ENCODE measurements at regions not wholly inside any gene's neighbourhood (a gene's known extent, or its start where the extent isn't known, plus 50 kb on each side); places are given as distances from the start of the nearest gene placed in this dataset.
"Not testable (repeated sequence)": the region's sequence is repeated elsewhere in the genome, so short reads cannot be mapped to it uniquely, and the experiment has no call there.

DNA sequence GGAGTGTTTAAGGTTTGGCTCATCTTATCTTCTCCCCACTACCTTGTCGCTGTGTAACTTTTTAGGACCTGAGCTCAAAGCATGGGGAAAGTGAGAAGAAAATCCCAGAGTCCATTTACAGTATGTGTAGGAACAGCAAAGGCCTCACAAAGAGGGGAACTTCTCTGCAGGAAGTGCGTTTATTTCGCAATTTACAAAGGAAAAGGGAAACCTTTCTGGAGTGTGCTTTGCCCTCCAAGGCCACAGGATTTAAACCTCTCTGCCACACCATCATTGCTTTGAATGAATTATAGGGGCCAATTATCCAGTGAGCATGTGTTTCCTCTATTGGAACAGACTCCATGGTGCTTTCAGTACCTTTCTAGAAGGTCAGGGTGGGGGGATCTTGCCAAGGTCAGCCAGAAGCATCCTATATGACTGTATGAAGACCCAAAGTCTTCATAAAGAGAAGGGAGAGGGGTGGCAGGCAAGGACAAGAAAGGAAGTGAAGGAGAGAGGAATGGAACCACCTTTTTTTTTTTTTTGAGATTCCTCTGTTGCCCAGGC lies 68.1 kb upstream of the LMO2 start:
- ATAC-seq (no peak), DNase-seq (no peak)
- Mint-ChIP-seq H3K27ac (no peak overlapping the region), H3K4me3 (no peak overlapping the region), H3K9me3 (no peaks in the 10 kb centered on the region), H3K27me3 (peaks cover 2 to 23% (median 7%) of the 10 kb centered on the region in 5 donors), H3K36me3 (no peaks in the 10 kb centered on the region), H3K4me1 (no peaks in the 10 kb centered on the region)
- POLR2A ChIA-PET, result no interaction called here

DNA sequence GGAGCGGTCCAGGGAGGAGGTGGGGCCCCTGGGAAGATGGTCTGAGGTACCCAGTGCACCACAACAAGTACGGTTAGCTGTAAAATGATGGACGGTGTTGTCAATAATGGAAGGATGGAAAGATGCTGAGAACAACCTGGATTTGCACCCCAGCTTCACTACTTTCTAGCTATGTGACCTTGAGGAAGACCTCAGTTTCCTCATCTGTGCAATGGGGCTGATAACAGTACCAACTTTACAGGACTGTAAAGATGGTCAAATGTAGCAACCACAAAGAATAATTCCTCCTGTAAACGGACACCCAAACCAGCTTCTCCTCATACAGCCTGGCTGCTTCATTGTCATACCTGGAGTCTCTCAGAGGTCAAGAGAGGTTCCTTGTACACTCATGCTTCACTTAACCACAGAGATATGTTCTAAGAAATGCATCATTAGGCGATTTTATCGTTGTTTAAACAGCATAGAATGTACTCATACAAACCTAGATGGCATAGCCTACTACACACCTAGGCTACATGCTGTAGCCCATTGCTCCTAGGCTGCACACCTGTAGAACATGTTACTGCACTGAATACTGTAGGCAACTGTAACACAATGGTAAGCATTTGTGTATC lies 65.5 kb upstream of the LMO2 start:
- H3K27ac Mint-ChIP-seq, result peak overlapping the region in 1 of 10 donors; percentile 87
- H3K4me3 Mint-ChIP-seq, result no peak overlapping the region
- H3K27me3 Mint-ChIP-seq, result peaks cover 5 to 23% (median 10%) of the 10 kb centered on the region in 5 donors
- POLR2A ChIA-PET, result no interaction called here
- ATAC-seq, result no peak
- no peaks in the 10 kb centered on the region for H3K4me1 Mint-ChIP-seq
- H3K36me3 Mint-ChIP-seq, result no peaks in the 10 kb centered on the region
- DNase-seq, result no peak
- H3K9me3 Mint-ChIP-seq, result no peaks in the 10 kb centered on the region

DNA sequence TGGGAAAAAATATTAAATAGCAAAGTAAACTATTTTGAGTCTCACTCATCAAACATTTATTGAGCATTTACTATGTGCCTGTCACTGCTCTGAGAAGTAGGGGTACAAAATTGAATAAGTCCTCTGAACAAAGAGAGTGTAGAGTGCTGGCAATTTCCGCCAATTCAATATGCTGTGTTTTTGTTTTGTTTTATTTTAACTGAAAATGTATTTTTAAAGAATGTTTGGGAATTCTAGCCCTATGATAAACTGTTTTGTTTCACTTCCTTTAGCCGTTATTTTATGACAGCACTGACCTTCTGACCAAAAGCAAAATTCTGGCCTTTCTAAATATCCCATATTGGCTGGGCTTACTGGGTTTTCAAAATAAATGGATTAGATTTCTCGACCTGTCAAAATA lies 64.7 kb upstream of the LMO2 start:
- POLR2A ChIA-PET, result no interaction called here
- H3K27ac Mint-ChIP-seq, result no peak overlapping the region

DNA sequence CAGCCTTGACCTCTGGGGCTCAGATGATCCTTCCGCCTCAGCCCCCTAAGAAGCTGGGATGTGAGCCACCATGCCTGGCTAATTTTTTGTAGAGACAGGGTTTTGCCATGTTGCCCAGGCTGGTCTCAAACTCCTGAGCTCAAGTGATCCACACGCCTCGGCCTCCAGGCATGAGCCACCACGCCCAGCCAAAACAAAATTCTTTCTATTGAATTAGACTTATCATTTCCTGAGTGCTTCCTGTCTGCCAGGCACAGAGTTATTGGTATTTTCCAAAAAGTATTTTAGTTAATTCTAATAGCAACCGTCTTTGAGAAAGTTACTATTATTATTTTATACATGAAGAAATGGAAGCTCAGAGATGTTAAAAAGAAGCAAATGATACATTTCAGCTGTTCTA lies 61.4 kb upstream of the LMO2 start:
- Mint-ChIP-seq H3K4me3 (no peak overlapping the region), H3K4me1 (no peaks in the 10 kb centered on the region), H3K27ac (no peak overlapping the region), H3K27me3 (peaks cover 6 to 15% (median 8%) of the 10 kb centered on the region in 5 donors), H3K36me3 (no peaks in the 10 kb centered on the region), H3K9me3 (no peaks in the 10 kb centered on the region)
- no peak for DNase-seq
- ATAC-seq, result no peak
- POLR2A ChIA-PET, result no interaction called here

More for the DNA sequence above, 64.7 kb upstream of the LMO2 start:
- DNase-seq (no peak), ATAC-seq (no peak)
- Mint-ChIP-seq H3K27me3 (peaks cover 5 to 20% (median 10%) of the 10 kb centered on the region in 5 donors), H3K4me3 (no peak overlapping the region), H3K4me1 (no peaks in the 10 kb centered on the region), H3K9me3 (no peaks in the 10 kb centered on the region), H3K36me3 (no peaks in the 10 kb centered on the region)

DNA sequence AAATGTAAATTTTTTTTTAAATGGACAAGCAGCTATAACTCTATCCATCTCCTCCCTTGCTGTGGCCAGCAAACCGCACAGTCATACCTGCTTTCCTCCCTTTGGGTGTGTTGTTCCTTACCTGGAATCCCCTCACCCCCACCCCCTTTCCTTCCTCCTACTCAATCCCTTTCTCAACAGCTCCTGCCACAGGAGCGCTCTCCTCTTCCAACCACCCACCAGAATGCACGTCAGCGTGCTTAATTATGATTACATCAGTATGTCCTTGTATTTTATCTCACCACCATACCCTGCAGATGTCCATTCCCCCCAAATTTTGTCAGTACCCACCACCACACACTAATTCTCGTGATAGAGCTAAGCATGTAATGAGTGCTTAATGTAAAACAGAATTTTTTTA lies 60.9 kb upstream of the LMO2 start:
- H3K36me3 Mint-ChIP-seq, result no peaks in the 10 kb centered on the region
- no peak overlapping the region for H3K27ac Mint-ChIP-seq
- POLR2A ChIA-PET, result no interaction called here
- no peaks in the 10 kb centered on the region for H3K4me1 Mint-ChIP-seq
- no peak for DNase-seq
- no peak for ATAC-seq
- H3K9me3 Mint-ChIP-seq, result no peaks in the 10 kb centered on the region
- H3K27me3 Mint-ChIP-seq, result peaks cover 6 to 15% (median 8%) of the 10 kb centered on the region in 5 donors
- H3K4me3 Mint-ChIP-seq, result no peak overlapping the region

DNA sequence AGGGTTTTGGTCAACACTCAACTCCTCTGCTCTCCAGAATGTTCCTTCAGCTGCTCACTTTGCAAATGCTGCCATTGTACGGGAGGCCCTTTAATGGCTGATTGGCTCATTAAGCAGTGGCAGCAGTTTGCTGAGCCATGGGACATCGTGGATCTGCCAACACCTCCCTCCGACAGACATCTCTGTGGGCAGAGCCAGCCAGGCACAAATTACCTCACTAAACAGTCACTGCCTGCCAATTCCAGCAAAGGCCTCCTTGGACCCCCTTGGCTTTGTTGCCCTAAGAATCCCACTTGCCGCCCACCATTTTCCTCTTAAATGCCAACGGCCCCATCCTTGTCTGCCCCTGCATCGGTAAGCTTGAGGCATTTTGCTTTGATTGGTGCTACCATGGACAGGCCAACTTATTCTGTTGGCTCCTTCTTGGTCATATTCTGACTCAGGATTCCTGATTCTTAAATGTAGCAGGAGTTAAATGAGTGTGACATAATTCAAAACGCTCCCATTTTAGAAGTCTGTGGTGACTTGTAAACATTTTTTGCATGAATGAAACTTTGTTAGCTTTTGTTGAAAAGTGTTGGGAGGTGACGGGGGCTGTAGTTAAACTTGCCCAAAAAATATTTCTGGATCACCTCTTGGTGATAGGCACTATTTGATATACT lies 57.5 kb upstream of the LMO2 start:
- Mint-ChIP-seq H3K9me3 (no peaks in the 10 kb centered on the region), H3K27ac (no peak overlapping the region), H3K27me3 (peaks cover 3 to 11% (median 6%) of the 10 kb centered on the region in 5 donors), H3K4me3 (no peak overlapping the region), H3K36me3 (no peaks in the 10 kb centered on the region), H3K4me1 (no peaks in the 10 kb centered on the region)
- POLR2A ChIA-PET, result no interaction called here
- DNase-seq, result no peak
- ATAC-seq, result no peak

DNA sequence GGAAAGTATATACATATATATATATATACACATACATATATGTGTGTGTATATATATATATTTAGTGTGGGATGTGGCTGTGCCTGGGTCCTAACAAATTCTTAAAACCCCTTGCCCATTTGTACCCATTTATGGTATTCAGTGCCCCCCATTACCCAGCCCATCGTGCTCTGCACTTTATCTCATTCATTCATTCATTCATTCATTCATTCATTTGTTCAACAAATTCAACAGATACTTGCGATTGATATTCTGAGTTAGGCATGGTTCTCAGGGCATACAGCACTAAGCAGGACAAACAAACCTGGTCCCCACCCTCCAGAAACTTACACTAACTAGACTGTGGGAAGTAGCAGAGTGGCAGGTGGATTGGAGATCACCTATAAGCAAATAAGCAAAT lies 56.6 kb upstream of the LMO2 start:
- H3K4me1 Mint-ChIP-seq, result no peaks in the 10 kb centered on the region
- H3K27ac Mint-ChIP-seq, result no peak overlapping the region
- DNase-seq (no peak), ATAC-seq (no peak)
- H3K4me3 Mint-ChIP-seq, result no peak overlapping the region
- POLR2A ChIA-PET, result no interaction called here
- no peaks in the 10 kb centered on the region for H3K9me3 Mint-ChIP-seq
- no peaks in the 10 kb centered on the region for H3K36me3 Mint-ChIP-seq
- peaks cover 3 to 11% (median 4%) of the 10 kb centered on the region in 5 donors for H3K27me3 Mint-ChIP-seq

DNA sequence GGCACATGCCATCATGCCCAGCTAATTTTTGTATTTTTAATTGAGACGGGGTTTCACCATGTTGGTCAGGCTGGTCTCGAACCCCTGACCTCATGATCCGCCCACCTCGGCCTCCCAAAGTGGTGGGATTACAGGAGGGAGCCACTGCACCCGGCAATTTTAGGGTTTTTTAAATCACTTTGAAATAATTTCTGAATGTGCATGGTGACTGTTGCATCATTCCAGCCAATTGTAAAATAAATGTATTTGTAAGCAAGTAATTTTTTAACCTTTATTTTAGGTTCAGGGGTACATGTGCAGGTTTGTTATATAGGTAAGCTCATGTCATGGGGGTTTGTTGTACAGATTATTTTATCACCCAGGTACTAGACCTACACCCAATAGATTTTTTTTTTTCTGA lies 56.0 kb upstream of the LMO2 start:
- peaks cover 3 to 11% (median 4%) of the 10 kb centered on the region in 5 donors for H3K27me3 Mint-ChIP-seq
- DNase-seq, H3K4me1 Mint-ChIP-seq, POLR2A ChIA-PET, H3K36me3 Mint-ChIP-seq, ATAC-seq, H3K27ac Mint-ChIP-seq, H3K9me3 Mint-ChIP-seq, H3K4me3 Mint-ChIP-seq: not testable (repeated sequence)

DNA sequence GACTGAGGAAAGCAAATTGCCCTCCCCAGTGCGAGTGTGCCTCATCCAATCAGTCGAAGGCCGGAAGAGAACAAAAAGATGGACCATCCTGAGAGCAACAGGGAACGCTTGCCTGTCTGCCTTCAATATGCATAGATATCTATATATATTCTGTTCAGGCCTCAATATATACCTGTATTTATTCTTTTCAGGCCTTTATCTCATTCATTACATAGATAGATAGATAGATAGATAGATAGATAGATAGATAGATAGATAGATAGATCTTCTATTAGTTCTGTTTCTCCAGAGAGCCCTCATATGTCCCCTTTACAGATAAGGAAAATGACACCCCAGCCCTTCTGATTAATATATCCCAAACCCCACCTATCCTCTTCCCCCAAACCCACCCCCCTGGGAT lies 55.1 kb upstream of the LMO2 start:
- Mint-ChIP-seq H3K27ac (no peak overlapping the region), H3K36me3 (no peaks in the 10 kb centered on the region), H3K4me3 (no peak overlapping the region), H3K27me3 (peaks cover 0 to 11% (median 4%) of the 10 kb centered on the region in 5 donors), H3K4me1 (peaks cover 0 to 6% (median 0%) of the 10 kb centered on the region in 4 donors), H3K9me3 (no peaks in the 10 kb centered on the region)
- DNase-seq (no peak), ATAC-seq (no peak)
- POLR2A ChIA-PET, result interaction anchor here (0.7 kb wide), 1 partner anchor 32 kb away, joined by 3 read pairs; no protein-coding TSS in a partner anchor

DNA sequence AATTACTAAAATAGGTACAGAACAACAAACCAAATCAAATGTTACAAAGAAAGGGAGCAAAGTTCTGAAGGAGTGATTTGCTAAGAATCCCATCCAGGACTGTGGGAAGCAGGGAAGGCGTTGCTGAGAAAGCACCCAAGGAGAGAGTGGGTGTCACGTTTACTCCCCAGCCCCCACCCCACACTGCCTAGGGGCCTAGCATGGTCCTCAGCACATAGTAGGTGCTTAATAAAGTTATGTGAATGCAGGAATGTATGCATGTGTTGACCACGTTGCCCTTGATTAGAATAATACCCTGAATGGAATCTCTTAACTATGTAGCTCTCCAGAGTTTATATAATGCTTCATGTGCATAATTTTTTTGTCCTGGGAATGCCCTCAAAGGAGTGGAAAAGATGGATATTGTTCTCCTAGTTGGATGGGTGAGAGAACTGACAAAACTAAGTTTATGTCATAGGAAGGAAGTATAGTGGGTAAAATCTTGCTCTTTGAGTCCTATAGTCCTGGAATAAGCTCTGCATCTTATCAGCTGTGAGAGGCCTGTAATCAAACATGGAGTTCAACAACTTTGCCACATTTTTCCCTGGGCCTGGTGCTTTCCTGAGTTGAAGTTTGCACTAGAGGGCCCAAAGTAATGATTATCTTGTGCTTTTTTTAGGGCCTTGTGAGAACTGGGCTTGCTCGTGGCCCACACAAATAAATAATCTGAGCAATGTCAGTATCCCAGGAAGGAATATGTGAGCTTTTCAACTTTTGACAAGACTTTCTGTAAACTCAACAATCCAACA lies 53.8 kb upstream of the LMO2 start:
- no peaks in the 10 kb centered on the region for H3K36me3 Mint-ChIP-seq
- H3K27me3 Mint-ChIP-seq, result peaks cover 0 to 11% (median 2%) of the 10 kb centered on the region in 5 donors
- no peaks in the 10 kb centered on the region for H3K9me3 Mint-ChIP-seq
- POLR2A ChIA-PET, result no interaction called here
- peaks cover 0 to 9% (median 0%) of the 10 kb centered on the region in 4 donors for H3K4me1 Mint-ChIP-seq
- ATAC-seq, result no peak
- no peak for DNase-seq
- no peak overlapping the region for H3K4me3 Mint-ChIP-seq
- H3K27ac Mint-ChIP-seq, result no peak overlapping the region

DNA sequence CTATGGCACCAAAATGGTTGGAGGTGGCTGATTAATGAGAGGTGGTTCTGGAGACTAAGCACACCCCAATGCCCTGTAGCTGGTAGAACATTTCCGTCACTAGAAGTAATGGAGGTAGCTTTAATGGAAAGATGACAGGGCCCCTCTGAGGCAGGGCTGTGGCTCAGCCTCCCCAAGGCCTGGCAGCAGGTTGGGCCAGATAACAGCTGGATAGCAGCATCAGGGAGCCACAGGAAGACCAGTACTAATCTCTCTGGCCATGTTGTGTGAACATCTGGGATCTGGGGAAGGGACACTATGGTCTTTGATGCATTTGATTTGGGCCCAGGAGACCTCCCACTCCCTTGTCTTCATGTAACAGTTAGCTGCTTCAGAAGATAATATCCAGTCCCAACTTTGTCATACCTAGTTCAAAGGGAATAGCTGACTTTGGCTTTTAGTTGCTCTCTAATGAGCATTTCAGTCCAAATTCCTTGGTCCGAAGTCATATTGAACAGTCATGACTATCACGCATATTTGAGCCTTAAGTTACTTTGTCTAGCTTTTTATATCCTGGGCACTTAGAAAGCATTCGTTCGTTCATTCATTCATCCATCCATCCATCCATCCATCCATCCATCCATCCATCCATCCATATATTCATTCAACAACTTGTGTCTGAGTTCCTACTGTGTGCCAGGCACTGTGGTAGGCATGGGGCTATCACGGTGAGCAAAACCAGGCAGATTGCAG lies 53.0 kb upstream of the LMO2 start:
- no peak for ATAC-seq
- H3K4me3 Mint-ChIP-seq, result no peak overlapping the region
- H3K4me1 Mint-ChIP-seq, result peaks cover 0 to 9% (median 0%) of the 10 kb centered on the region in 4 donors
- H3K9me3 Mint-ChIP-seq, result no peaks in the 10 kb centered on the region
- no peak for DNase-seq
- H3K27me3 Mint-ChIP-seq, result peaks cover 0 to 11% (median 2%) of the 10 kb centered on the region in 5 donors
- no peaks in the 10 kb centered on the region for H3K36me3 Mint-ChIP-seq
- H3K27ac Mint-ChIP-seq, result no peak overlapping the region
- POLR2A ChIA-PET, result no interaction called here

DNA sequence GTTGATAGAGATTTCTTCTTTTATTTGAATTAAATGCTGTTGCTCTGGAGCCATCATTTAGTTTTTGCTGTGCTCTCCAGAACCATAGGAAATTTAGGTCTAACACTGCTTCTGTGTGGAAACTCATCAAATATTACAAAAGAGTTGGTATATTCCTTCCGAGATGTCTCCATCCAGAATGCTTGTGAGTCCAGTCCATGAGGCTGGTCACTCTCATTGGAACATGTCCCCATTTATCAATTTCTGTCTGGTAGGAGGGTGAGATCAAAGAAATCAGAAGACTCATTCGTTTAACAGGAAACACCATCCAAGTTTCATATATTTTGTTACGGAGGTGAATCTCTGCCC lies 52.4 kb upstream of the LMO2 start:
- POLR2A ChIA-PET, result no interaction called here
- no peaks in the 10 kb centered on the region for H3K9me3 Mint-ChIP-seq
- no peaks in the 10 kb centered on the region for H3K36me3 Mint-ChIP-seq
- H3K4me1 Mint-ChIP-seq, result peaks cover 0 to 9% (median 0%) of the 10 kb centered on the region in 4 donors
- no peak overlapping the region for H3K27ac Mint-ChIP-seq
- ATAC-seq (no peak), DNase-seq (no peak)
- no peak overlapping the region for H3K4me3 Mint-ChIP-seq
- peaks cover 0 to 11% (median 2%) of the 10 kb centered on the region in 5 donors for H3K27me3 Mint-ChIP-seq

DNA sequence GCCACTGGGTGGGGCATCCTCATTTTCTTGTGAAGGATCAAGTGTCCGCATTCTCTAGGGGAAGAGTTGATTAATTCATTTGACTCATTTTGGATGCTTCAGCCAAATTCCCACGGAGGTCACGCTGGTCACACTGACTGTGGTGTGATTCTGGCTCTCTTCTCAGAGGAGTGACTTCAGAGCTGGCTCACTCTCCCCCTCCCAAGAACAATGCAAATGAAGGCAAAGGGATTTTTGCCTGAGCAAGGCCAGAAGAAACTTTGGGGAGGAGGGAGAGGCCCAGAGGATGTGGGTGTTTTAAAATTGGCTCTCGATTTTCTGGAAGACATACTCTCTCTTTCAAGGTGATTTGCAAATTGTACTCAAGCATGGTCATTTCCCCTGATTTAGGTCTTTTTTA lies 51.1 kb upstream of the LMO2 start:
- H3K36me3 Mint-ChIP-seq, result no peaks in the 10 kb centered on the region
- POLR2A ChIA-PET, result no interaction called here
- DNase-seq, result no peak
- no peak overlapping the region for H3K27ac Mint-ChIP-seq
- H3K27me3 Mint-ChIP-seq, result peaks cover 0 to 11% (median 0%) of the 10 kb centered on the region in 5 donors
- H3K4me3 Mint-ChIP-seq, result no peak overlapping the region
- H3K4me1 Mint-ChIP-seq, result peaks cover 0 to 9% (median 0%) of the 10 kb centered on the region in 4 donors
- ATAC-seq, result no peak
- no peaks in the 10 kb centered on the region for H3K9me3 Mint-ChIP-seq

All from naive thymus-derived CD8-positive, alpha-beta T cell (primary cell).